Erythroblast (primary cell): ENCODE measurements at regions not wholly inside any gene's neighbourhood (a gene's known extent, or its start where the extent isn't known, plus 50 kb on each side); places are given as distances from the start of the nearest gene placed in this dataset.
"Not testable (repeated sequence)": the region's sequence is repeated elsewhere in the genome, so short reads cannot be mapped to it uniquely, and the experiment has no call there.

ENCODE experiments used
- DNase-seq, 2 experiments: peaks; one replicate each; lab custom pipeline; 2025; lab: John Stamatoyannopoulos, UW
- GATA1 ChIP-seq: IDR thresholded peaks from 2 replicates; pipeline ENCODE4 v1.6.1; 2011; ENCODE audit warnings: low read depth, mild to moderate bottlenecking, control low read depth, low read length, moderate library complexity
- POLR2A ChIP-seq: IDR thresholded peaks from 2 replicates; pipeline ENCODE4 v1.6.1; 2011; ENCODE audit warnings: mild to moderate bottlenecking, low read length

DNA sequence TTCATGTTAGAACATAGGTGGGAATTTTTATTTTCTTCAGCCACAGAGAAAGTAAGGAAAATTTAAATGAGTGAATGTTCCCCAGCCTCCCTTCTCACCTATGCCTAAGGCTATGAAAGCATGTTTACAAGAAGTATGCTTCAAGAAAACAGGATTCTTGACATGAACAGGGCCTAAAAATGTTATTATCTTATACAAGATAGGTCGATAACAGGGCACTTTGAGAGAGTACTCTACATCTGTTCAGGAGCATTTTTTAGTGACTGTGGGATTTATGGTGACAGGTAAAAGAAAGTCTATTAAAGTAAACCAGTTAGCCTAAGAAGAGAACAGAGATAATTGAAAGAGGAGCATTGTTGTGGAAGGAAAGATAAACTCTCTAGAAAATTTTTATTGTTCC, 222.9 kb upstream of the DAAM1 start:
- DNase-seq, result no peak

GRCh38 chr14:58966997-58967396, 221.5 kb upstream of the DAAM1 start:
- DNase-seq, result no peak
- TF ChIP-seq GATA1, result no peak
- TF ChIP-seq POLR2A, result no peak

More for the DNA sequence above, 222.9 kb upstream of the DAAM1 start:
- TF ChIP-seq GATA1 (no peak), POLR2A (no peak)

DNA sequence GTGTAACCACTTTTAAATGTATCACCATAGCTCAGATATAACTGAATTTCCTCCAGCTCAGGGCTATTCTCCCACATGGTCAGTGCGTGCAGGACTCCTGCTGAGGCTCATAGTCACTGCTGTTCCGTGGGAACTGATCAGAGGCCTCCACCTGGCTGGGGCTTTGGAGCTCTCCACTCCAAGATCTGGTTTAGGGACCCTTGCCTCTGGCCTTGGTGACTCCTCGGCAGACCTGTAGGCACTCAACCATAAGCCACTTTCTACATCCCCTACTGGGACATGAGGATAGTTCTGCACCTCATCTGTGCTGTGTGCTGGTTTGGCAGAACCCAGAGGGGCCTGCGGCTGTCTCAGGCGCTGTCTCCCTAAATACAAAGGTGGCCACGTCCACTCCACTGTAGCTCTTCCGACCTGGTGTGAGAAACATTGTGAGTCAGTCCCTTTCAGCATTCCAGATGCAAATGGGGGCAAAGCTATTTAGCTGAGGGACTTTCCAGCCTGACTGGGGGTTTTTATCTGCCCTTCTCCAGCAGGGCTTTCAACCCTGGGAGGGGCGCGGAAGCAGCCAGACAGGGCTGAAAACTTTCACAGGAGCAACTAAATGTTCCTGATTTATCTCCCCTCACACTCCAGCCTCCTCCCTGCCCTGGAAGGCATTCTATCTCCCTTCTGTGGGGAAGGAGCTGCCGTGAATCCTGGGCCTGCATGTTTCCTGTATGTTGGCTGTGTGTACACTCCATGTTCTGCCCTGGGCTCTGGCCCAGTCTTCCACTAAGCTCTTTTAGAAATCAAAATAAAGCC, 218.3 kb upstream of the DAAM1 start:
- TF ChIP-seq GATA1 (no peak), POLR2A (no peak)
- no peak for DNase-seq

- TF ChIP-seq GATA1 (no peak), POLR2A (no peak)
- DNase-seq, result no peak
These were observed 216.0 kb upstream of the DAAM1 start for GRCh38 chr14:58972233-58973017.

GRCh38 chr14:58977366-58977765, 211.1 kb upstream of the DAAM1 start:
- no peak for DNase-seq
- TF ChIP-seq GATA1 (no peak), POLR2A (no peak)

GRCh38 chr14:58978343-58978742, 210.1 kb upstream of the DAAM1 start:
- no peak for DNase-seq
- TF ChIP-seq POLR2A (no peak), GATA1 (no peak)

DNA sequence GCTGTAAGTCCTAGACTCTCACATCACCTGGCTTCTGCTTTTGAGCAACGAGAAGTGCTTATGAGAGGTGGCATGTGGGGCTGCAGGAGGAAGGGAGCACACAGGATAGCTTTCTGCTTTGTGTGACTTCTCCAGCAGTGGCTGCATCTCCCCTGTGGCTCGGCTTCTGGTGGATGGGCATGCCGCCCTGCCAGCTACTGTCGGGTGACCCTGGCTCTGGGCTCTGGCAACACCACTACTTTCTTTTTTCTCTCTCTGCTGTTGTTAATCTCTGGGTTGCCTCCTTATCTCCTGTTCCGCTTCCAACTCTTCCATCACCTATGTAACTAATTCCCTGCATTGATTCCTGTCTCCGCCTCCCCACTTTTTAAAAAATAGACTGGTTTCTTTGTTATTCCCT, 209.1 kb upstream of the DAAM1 start:
- no peak for DNase-seq
- TF ChIP-seq POLR2A, result no peak
- no peak for TF ChIP-seq GATA1

GRCh38 chr14:58981840-58982239, 206.6 kb upstream of the DAAM1 start:
- DNase-seq, result no peak
- TF ChIP-seq POLR2A (no peak), GATA1 (no peak)

DNA sequence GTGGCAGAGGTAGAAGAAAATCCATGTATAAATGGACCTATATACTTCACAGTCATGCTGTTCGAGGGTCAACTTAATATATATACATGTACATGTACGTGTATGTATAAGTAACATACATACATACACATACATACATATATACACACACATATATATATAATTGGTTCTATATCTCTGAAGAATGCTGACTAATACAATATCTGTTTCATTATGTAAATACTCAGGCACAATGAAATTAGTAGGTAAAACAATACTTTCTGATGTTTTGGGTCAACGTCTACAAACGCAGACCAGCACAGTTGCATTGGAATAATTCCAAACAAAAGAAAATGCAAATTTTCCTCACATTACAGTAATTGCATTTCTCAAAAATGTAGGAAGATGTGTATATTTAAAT, 202.7 kb upstream of the DAAM1 start:
- DNase-seq, result no peak
- TF ChIP-seq POLR2A, result no peak
- TF ChIP-seq GATA1, result no peak

GRCh38 chr14:58987591-58987990, 200.9 kb upstream of the DAAM1 start:
- DNase-seq, result no peak
- no peak for TF ChIP-seq GATA1
- TF ChIP-seq POLR2A, result no peak

- TF ChIP-seq POLR2A (no peak), GATA1 (no peak)
- no peak for DNase-seq
These were observed 195.5 kb upstream of the DAAM1 start for GRCh38 chr14:58992935-58993334.

- TF ChIP-seq GATA1, result no peak
- no peak for TF ChIP-seq POLR2A
- DNase-seq, result no peak
These were observed 194.3 kb upstream of the DAAM1 start for GRCh38 chr14:58994130-58994529.

- DNase-seq, result no peak
- TF ChIP-seq POLR2A (no peak), GATA1 (no peak)
These were observed 184.5 kb upstream of the DAAM1 start for GRCh38 chr14:59004012-59004411.

GRCh38 chr14:59006179-59006578, 182.3 kb upstream of the DAAM1 start:
- DNase-seq, result not testable (repeated sequence)

DNA sequence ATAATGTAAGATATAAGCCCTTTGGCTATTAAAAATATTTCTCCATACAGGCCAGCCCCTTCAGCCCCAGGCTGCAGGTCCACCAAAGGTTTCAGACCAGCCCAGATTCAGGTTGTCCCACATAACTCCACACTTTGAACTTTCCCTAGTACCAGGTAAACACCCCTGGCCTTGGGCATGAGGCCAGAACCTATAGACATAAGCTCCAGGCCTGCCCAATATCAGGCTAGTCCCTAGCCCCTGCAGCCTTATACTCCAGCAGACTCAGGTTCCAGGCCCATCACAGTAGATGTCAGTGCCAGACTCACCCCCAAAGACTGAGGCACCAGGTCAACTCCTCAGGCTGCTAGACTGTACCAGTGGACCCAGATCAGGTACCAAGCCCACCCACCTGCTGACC, 178.5 kb upstream of the DAAM1 start:
- DNase-seq, result no peak
- TF ChIP-seq GATA1 (no peak), POLR2A (no peak)
